ENCODE measurements at regions not wholly inside any gene's neighbourhood (a gene's known extent, or its start where the extent isn't known, plus 50 kb on each side); places are given as distances from the start of the nearest gene placed in this dataset.

- intact Hi-C loops (cut with DNase I): no loop called here
- H3K27ac ChIP-seq: peak overlapping the region; percentile 8 to 59
Observed at GRCh38 chr6:104639668-104640067, 220.1 kb downstream of the HACE1 start.

GRCh38 chr6:104638841-104639290 is 220.9 kb downstream of the HACE1 start:
- ATAC-seq: peak; percentile 53
- Histone ChIP-seq H3K4me1 (peaks cover 7 to 33% of the 10 kb centered on the region in 2 donors), H3K9me3 (no peaks in the 10 kb centered on the region), H3K4me3 (no peak overlapping the region), H3K27me3 (no peaks in the 10 kb centered on the region), H3K27ac (peak overlapping the region in 1 of 2 donors; percentile 69), H3K36me3 (no peaks in the 10 kb centered on the region)
- intact Hi-C loops (cut with DNase I): no loop called here
- DNase-seq: peak in 1 of 4 donors; percentile 17
- TF ChIP-seq CTCF (IDR thresholded peaks at IDR 0.05): no peak

More at GRCh38 chr6:104639668-104640067, 220.1 kb downstream of the HACE1 start:
- TF ChIP-seq CTCF (IDR thresholded peaks at IDR 0.05): no peak
- no peaks in the 10 kb centered on the region for H3K36me3 ChIP-seq
- DNase-seq (peak in 1 of 4 donors; percentile 47), ATAC-seq (peak; percentile 74)
- H3K9me3 ChIP-seq: no peaks in the 10 kb centered on the region
- H3K4me1 ChIP-seq: peaks cover 7 to 33% of the 10 kb centered on the region in 2 donors
- H3K27me3 ChIP-seq: no peaks in the 10 kb centered on the region
- H3K4me3 ChIP-seq: no peak overlapping the region

GRCh38 chr6:104633125-104633524 is 226.6 kb downstream of the HACE1 start:
- Histone ChIP-seq H3K4me1 (no peaks in the 10 kb centered on the region), H3K27ac (no peak overlapping the region), H3K9me3 (peaks cover 0 to 3% of the 10 kb centered on the region in 2 donors), H3K27me3 (no peaks in the 10 kb centered on the region), H3K36me3 (no peaks in the 10 kb centered on the region), H3K4me3 (no peak overlapping the region)
- no peak for TF ChIP-seq CTCF (IDR thresholded peaks at IDR 0.05)
- ATAC-seq (no peak), DNase-seq (no peak)
- intact Hi-C loops (cut with DNase I): no loop called here

GRCh38 chr6:104632588-104632987 is 227.1 kb downstream of the HACE1 start:
- intact Hi-C loops (cut with DNase I): no loop called here
- TF ChIP-seq CTCF (IDR thresholded peaks at IDR 0.05): no peak
- Histone ChIP-seq H3K4me1 (no peaks in the 10 kb centered on the region), H3K27ac (no peak overlapping the region), H3K27me3 (no peaks in the 10 kb centered on the region), H3K4me3 (no peak overlapping the region), H3K9me3 (peaks cover 0 to 3% of the 10 kb centered on the region in 2 donors), H3K36me3 (no peaks in the 10 kb centered on the region)
- DNase-seq (no peak), ATAC-seq (no peak)

GRCh38 chr6:104630955-104631354 is 228.8 kb downstream of the HACE1 start:
- ATAC-seq: no peak
- H3K36me3 ChIP-seq: no peaks in the 10 kb centered on the region
- no peak overlapping the region for H3K4me3 ChIP-seq
- DNase-seq: no peak
- peaks cover 0 to 3% of the 10 kb centered on the region in 2 donors for H3K9me3 ChIP-seq
- H3K4me1 ChIP-seq: no peaks in the 10 kb centered on the region
- intact Hi-C loops (cut with DNase I): no loop called here
- TF ChIP-seq CTCF (IDR thresholded peaks at IDR 0.05): no peak
- H3K27ac ChIP-seq: no peak overlapping the region
- H3K27me3 ChIP-seq: no peaks in the 10 kb centered on the region

Data from left lung (tissue), 4 donors.